ENCODE measurements at regions not wholly inside any gene's neighbourhood (a gene's known extent, or its start where the extent isn't known, plus 50 kb on each side); places are given as distances from the start of the nearest gene placed in this dataset.

- TF ChIP-seq POLR2A (IDR thresholded peaks at IDR 0.05): no peak
- TF ChIP-seq CTCF (IDR thresholded peaks at IDR 0.05): no peak
Measured at GRCh38 chr4:13921805-13922204, 294.3 kb upstream of the BOD1L1 start.

Measured in adrenal gland (tissue), 5 donors.